ENCODE measurements at regions not wholly inside any gene's neighbourhood (a gene's known extent, or its start where the extent isn't known, plus 50 kb on each side); places are given as distances from the start of the nearest gene placed in this dataset.

DNA sequence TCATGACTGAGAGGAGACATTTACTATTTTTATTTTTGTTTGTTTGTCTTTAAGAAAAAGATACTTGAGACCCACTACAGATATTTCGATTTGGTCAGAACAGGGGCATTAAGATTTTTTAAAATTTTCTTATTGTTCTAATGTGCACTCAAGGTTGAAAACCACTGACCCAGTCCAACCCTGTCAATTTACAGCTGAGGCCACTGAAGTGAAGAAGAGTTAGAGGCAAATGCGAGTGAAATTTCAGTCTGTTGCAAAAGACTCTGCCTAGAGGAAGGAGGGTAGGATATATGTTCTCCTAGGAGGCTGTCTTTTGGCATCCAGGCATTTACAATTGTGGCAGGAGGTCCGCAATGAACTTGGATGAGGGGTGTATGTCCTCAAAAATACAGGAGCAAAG is 396.3 kb downstream of the RPS24 start:
- TF ChIP-seq, protein P1, sequence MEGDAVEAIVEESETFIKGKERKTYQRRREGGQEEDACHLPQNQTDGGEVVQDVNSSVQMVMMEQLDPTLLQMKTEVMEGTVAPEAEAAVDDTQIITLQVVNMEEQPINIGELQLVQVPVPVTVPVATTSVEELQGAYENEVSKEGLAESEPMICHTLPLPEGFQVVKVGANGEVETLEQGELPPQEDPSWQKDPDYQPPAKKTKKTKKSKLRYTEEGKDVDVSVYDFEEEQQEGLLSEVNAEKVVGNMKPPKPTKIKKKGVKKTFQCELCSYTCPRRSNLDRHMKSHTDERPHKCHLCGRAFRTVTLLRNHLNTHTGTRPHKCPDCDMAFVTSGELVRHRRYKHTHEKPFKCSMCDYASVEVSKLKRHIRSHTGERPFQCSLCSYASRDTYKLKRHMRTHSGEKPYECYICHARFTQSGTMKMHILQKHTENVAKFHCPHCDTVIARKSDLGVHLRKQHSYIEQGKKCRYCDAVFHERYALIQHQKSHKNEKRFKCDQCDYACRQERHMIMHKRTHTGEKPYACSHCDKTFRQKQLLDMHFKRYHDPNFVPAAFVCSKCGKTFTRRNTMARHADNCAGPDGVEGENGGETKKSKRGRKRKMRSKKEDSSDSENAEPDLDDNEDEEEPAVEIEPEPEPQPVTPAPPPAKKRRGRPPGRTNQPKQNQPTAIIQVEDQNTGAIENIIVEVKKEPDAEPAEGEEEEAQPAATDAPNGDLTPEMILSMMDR (IDR thresholded peaks at IDR 0.05; ENCODE audit: low read depth, low read length, missing control alignments): no peak
- no peak overlapping the region for H3K4me3 ChIP-seq (ENCODE audit: low read depth, low read length)
- in situ Hi-C loops (cut with HindIII; ENCODE audit: low sequenced_read_pairs): no loop called here
- no peak for DNase-seq (ENCODE audit: low read depth)

- no peak overlapping the region for H3K4me3 ChIP-seq (ENCODE audit: low read depth, low read length)
- in situ Hi-C loops (cut with HindIII; ENCODE audit: low sequenced_read_pairs): no loop called here
- TF ChIP-seq, protein P1 (IDR thresholded peaks at IDR 0.05; ENCODE audit: low read depth, low read length, missing control alignments): peak; percentile 14
- no peak for DNase-seq (ENCODE audit: low read depth)
Observed at GRCh38 chr10:78432583-78432982, 398.9 kb downstream of the RPS24 start.

- in situ Hi-C loops (cut with HindIII; ENCODE audit: low sequenced_read_pairs): no loop called here
- DNase-seq (ENCODE audit: low read depth): no peak
- TF ChIP-seq, protein P1 (IDR thresholded peaks at IDR 0.05; ENCODE audit: low read depth, low read length, missing control alignments): no peak
- no peak overlapping the region for H3K4me3 ChIP-seq (ENCODE audit: low read depth, low read length)
Observed at GRCh38 chr10:78433076-78433595, 399.5 kb downstream of the RPS24 start.

DNA sequence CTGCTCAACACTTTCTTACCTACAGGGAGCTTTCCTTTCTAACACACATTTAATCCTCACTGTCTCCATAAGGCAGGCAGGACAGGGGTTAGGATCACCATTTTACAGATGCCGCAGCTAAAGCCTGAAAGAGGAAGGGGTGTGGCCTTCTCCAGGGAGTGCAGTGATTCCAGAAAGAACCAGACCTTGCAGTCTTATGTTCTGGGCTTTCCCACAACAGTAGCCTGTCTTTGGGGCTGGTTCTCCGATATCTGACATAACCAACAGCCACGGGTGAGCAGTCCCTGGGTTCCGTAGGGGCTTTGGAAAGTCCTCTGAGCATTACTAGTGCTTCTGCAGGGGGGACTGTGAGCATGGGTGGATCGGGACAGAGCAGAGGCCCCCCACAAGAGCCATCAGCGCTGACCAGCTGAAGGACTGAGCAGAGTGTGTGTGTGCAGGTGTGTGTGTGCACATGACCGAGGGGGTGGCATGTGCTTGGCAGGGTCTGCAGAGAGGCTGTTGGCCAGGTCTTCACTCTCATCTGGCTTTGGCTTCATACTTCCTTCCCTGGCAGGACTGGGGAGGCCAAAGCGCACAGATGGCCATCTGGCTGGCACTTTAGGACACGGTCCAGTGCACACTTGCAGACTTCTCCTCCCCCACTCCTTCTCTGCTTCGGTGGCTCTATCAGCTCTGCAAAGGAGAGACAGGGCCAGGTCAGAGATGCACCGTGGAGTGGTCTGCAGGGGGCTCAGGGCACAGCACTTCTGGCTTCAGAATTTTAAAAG is 400.3 kb downstream of the RPS24 start:
- in situ Hi-C loops (cut with HindIII; ENCODE audit: low sequenced_read_pairs): no loop called here
- DNase-seq (ENCODE audit: low read depth): no peak
- H3K4me3 ChIP-seq (ENCODE audit: low read depth, low read length): no peak overlapping the region
- TF ChIP-seq, protein P1 (IDR thresholded peaks at IDR 0.05; ENCODE audit: low read depth, low read length, missing control alignments): no peak

DNA sequence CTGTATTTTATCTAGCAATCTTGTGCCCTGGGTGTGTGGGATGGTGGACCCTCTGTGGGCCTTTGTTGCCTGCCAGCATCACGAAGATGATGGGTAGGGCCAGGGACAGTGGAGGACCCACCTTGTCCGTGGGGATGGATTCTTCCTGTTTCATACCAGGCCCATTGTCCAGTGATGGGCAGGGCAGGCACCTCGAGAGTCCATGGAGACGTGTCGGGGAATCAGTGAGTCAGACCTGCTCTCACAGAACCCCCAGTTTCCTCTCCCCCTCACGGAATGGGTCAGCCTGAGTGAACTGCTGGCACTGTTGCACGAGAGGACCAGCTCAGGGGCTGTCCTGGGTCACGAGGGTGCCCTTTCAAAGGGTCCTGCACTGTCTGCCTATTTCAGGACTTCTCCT is 401.2 kb downstream of the RPS24 start:
- DNase-seq (ENCODE audit: low read depth): no peak
- TF ChIP-seq, protein P1 (IDR thresholded peaks at IDR 0.05; ENCODE audit: low read depth, low read length, missing control alignments): no peak
- H3K4me3 ChIP-seq (ENCODE audit: low read depth, low read length): no peak overlapping the region
- in situ Hi-C loops (cut with HindIII; ENCODE audit: low sequenced_read_pairs): no loop called here

DNA sequence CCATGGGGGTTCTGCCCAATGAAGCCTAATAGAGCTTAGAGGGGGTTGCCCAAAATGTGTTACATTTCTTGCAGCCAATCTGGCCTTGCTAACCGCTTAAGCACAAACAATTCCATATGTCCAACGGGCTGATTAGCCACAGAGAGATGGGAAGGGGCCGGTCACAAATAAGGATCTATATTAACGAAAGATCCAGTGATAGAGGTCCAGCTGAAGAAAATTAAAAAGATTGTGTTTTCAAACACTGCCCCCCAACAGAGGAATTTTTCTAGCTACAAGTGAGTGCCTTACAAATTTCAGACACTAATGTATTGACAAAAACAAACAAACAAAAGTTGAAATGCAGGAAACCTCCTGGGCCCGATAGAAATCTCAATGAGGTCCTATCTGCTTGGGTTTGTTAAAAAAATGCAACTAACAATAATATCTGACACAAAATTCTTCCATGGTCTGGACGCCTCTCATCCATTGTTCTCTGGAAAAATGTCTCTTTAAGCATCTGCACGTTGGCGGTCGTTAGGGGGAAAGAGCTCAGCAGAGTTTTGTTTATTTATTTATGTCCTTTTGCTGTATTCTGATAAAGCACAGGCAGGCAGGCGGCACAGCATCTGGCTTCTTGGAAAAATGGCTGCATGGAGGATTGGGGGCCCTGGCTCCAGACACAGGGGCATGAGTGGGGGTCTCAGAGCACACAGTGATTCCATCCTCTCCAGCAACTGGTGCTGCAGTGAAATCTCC is 402.0 kb downstream of the RPS24 start:
- in situ Hi-C loops (cut with HindIII; ENCODE audit: low sequenced_read_pairs): no loop called here
- TF ChIP-seq, protein P1 (IDR thresholded peaks at IDR 0.05; ENCODE audit: low read depth, low read length, missing control alignments): no peak
- no peak overlapping the region for H3K4me3 ChIP-seq (ENCODE audit: low read depth, low read length)
- DNase-seq (ENCODE audit: low read depth): no peak
